EL (cell line): ENCODE measurements at regions not wholly inside any gene's neighbourhood (a gene's known extent, or its start where the extent isn't known, plus 50 kb on each side); places are given as distances from the start of the nearest gene placed in this dataset.
"Not testable (repeated sequence)": the region's sequence is repeated elsewhere in the genome, so short reads cannot be mapped to it uniquely, and the experiment has no call there.

ENCODE experiments used
- DNase-seq: peaks from one replicate; pipeline ENCODE4 v3.0.0-alpha.2; 2016

- DNase-seq = no peak
Observed at GRCh38 chr13:22929381-22930126, 251.2 kb upstream of the SGCG start.

GRCh38 chr13:22931576-22931975 is 249.2 kb upstream of the SGCG start:
- no peak for DNase-seq

GRCh38 chr13:22932632-22933412 is 248.0 kb upstream of the SGCG start:
- DNase-seq = not testable (repeated sequence)

- no peak for DNase-seq
Observed at GRCh38 chr13:22933571-22934181, 247.1 kb upstream of the SGCG start.

GRCh38 chr13:22934744-22935523 is 245.8 kb upstream of the SGCG start:
- DNase-seq = no peak

DNA sequence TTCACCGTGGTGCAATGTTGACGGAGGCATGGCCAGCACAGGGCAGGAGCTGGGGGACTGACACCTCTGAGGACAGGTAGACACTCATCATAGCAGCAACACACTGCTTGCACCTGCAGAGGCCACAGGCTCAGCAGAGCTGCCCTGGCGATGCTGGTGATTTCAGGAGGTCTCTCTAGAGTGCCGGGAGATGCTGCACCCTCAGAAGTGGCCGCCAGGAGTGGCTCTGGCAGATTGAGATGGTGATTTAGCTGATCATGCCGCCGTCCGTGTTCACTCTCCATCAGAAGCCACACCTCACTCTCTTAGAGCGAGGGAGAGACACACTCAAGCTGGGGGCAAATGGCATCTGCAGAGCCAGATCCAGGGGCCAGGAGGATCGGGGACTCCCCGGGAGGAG is 244.6 kb upstream of the SGCG start:
- DNase-seq = no peak

GRCh38 chr13:22937241-22937640 is 243.5 kb upstream of the SGCG start:
- DNase-seq = no peak

DNA sequence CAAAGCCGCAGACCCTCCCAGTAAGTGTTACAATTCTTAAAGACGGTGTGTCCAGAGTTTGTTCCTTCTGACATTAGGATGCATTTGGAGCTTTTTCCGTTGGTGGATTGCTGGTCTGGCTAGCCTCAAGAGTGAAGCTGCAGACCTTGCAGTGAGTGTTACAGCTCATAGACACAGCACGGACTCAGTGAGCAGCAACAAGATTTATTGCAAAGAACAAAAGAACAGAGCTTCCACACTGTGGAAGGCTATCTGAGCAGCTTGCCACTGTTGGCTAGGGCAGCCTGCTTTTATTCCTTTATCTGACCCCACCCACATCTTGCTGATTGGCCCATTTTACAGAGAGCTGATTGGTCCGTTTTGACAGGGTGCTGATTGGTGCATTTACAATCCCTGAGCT is 242.8 kb upstream of the SGCG start:
- DNase-seq = no peak

DNA sequence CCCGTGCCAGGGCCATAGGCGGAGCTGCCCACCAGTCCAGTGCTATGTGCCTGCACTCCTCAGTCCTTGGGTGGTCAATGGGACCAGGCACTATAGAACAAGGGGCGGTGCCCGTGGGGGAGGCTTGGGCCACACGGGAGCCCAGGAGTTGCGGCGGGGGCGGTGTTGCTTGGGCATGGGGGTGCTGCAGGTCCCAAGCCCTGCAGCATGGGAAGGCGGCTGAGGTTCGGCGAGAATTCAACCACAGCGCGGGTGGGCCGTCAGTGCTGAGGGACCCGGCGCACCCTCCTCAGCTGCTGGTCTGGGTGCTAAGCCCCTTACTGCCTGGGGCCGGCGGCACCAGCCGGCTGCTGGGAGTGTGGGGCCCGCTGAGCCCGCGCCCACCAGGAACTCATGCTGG is 242.2 kb upstream of the SGCG start:
- DNase-seq = no peak

DNA sequence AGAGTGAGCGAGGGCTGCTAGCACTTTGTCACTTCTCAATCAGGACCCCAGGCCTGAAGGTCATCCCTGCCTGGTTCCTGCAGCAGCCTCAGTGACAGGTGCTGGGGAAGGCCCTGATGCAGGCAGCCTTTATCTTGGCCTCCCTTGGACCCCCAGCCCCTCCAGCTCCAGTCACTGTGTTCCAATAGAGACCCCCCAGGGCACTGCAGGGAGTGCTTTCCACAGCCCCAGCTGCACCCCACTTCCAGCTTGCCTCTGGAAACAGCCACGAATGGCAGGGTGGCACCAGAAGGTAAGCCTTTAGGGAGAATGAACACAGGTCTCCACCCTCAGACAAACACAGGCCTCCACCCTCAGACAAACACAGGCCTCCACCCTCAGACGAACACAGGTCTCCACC is 241.6 kb upstream of the SGCG start:
- DNase-seq = no peak

DNA sequence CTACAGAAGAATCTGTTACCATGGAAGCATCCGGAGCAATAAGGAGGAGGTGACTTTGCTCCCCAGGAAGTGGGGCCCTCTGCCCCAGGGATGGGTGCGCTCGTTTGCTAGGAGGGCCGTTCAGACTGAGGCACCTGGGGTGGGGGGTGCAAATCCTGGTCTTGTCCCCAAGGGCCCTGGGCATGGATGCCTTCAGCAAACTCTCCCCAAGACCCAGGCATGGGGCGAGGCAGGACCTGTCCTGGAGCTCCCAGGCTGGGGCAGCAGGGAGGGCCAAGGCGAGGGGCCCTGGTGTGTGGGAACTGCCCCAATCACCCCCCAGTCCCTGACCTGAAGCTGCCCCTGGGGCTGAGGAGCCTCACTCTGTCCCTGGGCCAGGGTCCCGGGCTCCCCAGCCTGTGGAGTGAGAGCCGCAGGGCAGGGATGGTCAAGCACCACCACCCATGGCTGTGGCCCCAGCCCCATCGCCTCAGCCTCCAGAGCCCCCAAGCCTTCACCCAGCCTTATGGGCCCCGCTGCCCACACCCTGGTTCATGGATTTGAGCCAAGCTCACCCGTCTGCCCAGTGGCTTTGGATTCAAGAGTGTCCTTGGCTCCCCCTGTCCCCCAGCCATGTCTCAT is 240.6 kb upstream of the SGCG start:
- no peak for DNase-seq

GRCh38 chr13:22940736-22941135 is 240.0 kb upstream of the SGCG start:
- DNase-seq = no peak

DNA sequence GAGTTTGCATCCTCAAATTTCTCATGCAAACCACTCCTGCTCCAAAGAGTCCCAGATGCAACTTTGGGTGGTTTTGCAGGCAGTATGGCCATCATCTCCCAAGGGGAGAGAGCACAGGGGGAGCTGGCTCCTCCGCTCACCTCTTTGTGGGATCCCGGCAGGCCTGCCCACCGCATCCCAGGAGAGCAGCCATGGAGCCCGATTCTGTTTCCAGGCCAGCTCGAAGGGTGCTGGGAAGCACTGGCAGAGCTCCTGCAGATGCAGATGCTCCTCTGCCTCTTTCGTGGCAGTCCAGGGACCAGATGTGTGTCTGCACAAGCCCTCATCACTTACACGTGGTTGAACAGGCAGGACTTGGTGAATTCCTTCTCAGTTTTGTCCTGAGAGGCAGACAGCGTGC is 239.3 kb upstream of the SGCG start:
- not testable (repeated sequence) for DNase-seq

DNA sequence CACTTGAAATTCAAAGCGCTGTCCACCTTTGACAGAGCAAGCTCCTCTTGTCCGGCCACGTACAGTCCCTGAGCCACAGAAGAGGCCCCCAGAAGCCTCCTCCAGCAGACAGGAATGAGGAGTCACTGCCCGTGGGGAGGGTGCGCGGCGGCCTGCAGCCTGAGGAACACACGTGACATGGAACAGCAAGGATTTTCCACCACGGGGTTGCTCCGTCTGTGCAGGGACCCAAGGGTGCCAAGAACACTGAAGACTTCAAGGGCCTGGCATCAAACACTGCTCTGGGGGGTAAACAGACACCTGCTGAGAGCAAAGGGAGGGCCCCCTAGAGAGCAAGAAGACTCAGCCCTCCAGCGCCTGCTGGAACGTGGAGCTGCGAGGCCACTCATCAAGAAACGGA is 237.9 kb upstream of the SGCG start:
- DNase-seq = not testable (repeated sequence)

DNA sequence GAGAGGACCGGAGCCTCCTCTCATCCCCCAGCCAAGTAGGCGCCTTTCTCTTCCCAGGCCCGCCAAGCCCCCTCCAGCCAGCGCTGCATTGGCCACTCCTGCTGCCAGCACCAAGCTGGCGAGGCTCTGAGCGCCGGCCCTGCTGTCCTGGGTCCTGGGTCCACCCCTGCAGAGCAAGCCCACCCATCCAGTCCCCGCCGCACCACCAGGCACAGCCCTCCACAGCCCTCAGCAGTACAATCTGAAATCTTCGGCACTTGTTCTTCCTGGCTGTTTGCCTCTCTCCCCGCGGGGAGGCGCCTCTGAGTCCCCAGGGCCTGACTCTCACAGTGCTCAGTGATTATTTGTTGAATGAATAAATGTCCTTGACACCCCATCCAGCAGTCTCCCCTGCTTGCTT is 236.4 kb upstream of the SGCG start:
- no peak for DNase-seq

DNA sequence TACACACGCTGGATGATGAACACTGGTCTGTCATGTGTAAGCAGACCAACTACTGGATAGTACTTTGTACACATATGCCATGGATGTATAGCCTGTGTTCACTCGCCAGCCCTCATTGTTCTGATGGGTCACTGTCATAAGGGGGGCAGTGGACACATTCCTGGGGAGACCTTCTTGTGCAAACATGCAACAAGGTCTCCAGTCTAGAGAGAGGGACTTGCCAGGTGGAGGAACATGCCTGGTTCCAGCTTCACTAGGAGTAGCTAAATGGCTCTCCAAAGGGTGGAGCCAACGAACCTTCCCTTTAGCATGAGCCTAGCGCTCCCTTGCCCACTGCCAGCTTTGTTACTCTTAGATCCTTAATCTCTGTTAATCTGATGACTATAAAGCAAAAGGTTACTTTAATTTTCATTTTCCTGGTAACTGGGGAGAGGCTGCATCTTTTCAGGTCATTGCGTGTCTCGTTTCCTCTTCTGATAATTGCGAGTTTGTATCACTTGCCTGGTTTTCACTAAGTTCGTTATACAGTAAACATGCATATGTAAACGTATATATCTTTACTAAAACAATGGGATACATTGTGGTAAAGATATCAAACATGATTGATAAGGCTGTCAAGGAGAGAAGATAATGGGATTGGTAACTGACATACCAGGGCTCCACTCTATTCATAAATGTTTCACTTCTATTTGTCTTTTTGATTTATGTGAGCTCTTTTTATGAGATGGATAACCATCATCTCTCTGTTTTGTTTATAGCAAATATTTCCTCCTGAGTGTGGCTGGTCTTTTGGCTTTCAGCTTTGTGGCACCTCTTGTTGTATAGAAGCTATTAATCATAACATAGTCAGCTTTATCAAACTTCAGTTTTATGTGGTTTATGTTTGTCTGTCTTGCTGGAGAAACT is 235.2 kb upstream of the SGCG start:
- no peak for DNase-seq

GRCh38 chr13:22948421-22948820 is 232.4 kb upstream of the SGCG start:
- no peak for DNase-seq

- DNase-seq = not testable (repeated sequence)
Observed at GRCh38 chr13:22952018-22952417, 228.8 kb upstream of the SGCG start.

DNA sequence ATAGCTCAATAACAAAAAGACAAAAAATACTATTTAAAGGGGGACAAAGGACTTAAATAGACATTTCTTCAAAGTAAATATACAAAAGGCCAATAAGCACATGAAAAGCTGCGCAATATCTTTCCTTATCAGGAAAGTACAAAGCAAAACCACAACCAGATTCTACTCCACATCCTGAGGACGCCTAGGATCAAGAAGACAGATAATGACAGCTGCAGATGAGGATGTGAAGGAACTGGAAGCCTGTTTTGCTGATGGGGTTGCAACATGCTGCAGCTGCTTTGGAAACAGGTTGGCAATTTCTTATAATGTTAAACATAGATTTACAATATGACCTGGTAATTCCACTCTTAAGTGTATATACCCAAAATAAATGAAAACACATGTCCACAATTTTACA is 225.6 kb upstream of the SGCG start:
- DNase-seq = not testable (repeated sequence)

GRCh38 chr13:22956456-22957115 is 224.2 kb upstream of the SGCG start:
- DNase-seq = not testable (repeated sequence)

DNA sequence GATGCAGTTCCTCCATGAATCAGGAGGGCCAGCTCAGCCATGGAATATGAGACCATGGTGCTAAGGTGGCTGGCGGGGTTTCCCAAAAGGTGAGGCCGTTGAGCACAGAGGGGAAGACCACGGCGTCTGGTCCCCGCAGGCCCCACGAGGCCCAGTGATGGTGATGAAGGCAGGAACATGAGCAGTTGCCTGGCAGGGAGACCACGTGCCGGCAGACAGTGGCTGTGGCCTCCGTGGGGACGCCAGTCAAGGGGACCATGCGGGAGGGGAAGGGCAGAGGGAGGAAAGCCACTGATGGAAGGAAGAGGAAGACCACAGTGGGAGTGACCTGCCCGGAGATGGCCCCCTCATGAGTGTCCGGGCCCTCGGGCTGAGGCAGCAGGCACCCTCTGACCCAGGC is 220.9 kb upstream of the SGCG start:
- DNase-seq = not testable (repeated sequence)
